SK-N-SH (cell line): ENCODE measurements at regions not wholly inside any gene's neighbourhood (a gene's known extent, or its start where the extent isn't known, plus 50 kb on each side); places are given as distances from the start of the nearest gene placed in this dataset.

ENCODE experiments used
- FOXJ3 ChIP-seq: sonication (generic); formaldehyde crosslinking; IDR thresholded peaks from 2 replicates; pipeline ENCODE4 v1.5.1; 2020; ENCODE audit warnings: mild to moderate bottlenecking, missing genetic modification reagents
- GABPA ChIP-seq: IDR thresholded peaks from 2 replicates; pipeline ENCODE4 v1.4.0; 2012; ENCODE audit warnings: low read depth, mild to moderate bottlenecking
- NFIC ChIP-seq: IDR thresholded peaks from 2 replicates; pipeline ENCODE4 v1.4.0; 2012; ENCODE audit warnings: borderline replicate concordance
- NRF1 ChIP-seq: IDR thresholded peaks from 2 replicates; pipeline ENCODE4 v1.6.1; 2012; ENCODE audit warnings: low read depth, mild to moderate bottlenecking, low read length
- RFX5 ChIP-seq: IDR thresholded peaks from 2 replicates; pipeline ENCODE4 v1.6.1; 2012; ENCODE audit warnings: mild to moderate bottlenecking, improper control_type of control experiment, low read length
- TF ChIP-seq, protein P1 (sequence below): IDR thresholded peaks from 2 replicates; pipeline ENCODE4 v1.4.0; 2012; ENCODE audit warnings: low read depth
- TF ChIP-seq, protein P2 (sequence below): IDR thresholded peaks from 2 replicates; pipeline ENCODE4; 2012

DNA sequence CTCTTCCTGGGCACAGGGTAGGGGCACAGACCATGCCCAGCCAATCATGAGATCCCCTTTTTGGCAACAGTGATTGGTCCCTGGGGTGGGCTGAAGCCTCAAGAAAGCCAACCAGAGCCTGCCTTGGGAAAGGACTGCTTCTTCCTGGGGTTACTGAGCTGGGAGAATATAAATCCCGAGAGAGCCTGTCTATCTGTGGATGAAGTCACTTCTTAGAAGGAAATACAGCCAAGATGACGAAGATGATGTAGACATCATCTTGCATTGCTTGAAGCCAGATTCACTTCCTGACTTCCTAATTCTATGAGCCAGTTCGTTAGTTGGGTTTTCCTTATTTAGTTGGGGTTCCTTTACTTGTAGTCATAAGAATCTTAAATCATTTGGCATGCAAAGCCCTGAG, 50.1 kb upstream of the PWWP2A start (continued):
- TF ChIP-seq NRF1 (no peak), GABPA (peak; percentile 50; the same call in 1 of the 2 replicates), FOXJ3 (CRISPR knock-in tag) (no peak), RFX5 (no peak), NFIC (peak; percentile 53)
- TF ChIP-seq, protein P1, sequence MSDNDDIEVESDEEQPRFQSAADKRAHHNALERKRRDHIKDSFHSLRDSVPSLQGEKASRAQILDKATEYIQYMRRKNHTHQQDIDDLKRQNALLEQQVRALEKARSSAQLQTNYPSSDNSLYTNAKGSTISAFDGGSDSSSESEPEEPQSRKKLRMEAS: no peak
- TF ChIP-seq, protein P2, sequence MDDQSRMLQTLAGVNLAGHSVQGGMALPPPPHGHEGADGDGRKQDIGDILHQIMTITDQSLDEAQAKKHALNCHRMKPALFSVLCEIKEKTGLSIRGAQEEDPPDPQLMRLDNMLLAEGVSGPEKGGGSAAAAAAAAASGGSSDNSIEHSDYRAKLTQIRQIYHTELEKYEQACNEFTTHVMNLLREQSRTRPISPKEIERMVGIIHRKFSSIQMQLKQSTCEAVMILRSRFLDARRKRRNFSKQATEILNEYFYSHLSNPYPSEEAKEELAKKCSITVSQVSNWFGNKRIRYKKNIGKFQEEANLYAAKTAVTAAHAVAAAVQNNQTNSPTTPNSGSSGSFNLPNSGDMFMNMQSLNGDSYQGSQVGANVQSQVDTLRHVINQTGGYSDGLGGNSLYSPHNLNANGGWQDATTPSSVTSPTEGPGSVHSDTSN: peak; percentile 78
- TF ChIP-seq, all 33 proteins: peak for 10
